Right lobe of liver (tissue), 6 donors: ENCODE measurements at regions not wholly inside any gene's neighbourhood (a gene's known extent, or its start where the extent isn't known, plus 50 kb on each side); places are given as distances from the start of the nearest gene placed in this dataset.
"Not testable (repeated sequence)": the region's sequence is repeated elsewhere in the genome, so short reads cannot be mapped to it uniquely, and the experiment has no call there.

ENCODE experiments used
- ATAC-seq, 4 donors: fragments of 200-7000 bp; cut with Tn5 transposase; one replicate each; pipeline ENCODE4 v1.9.1; 2020; ENCODE audit warnings: mild to moderate bottlenecking in 4 of 4, moderate library complexity in 4 of 4
- DNase-seq, 3 donors: peaks; one replicate each; pipeline ENCODE4 v3.0.0-alpha.2; 2020
- H3K27ac ChIP-seq, 3 donors: fragments of 200-600 bp; one replicate each; pipeline ENCODE4 v1.8.0; 2022
- H3K27me3 ChIP-seq, 2 donors: fragments of 200-600 bp; one replicate each; pipeline ENCODE4 v1.8.0; 2022
- H3K36me3 ChIP-seq, 4 donors: fragments of 200-600 bp; sonication (generic) in 1 of 4; one replicate each; pipeline versions ENCODE4 v1.5.1 to v1.8.0; 2017 to 2022; ENCODE audit warnings: control low read depth in 1 of 4
- H3K4me1 ChIP-seq, 4 donors: fragments of 200-600 bp; sonication (generic) in 1 of 4; one replicate each; pipeline versions ENCODE4 v1.5.1 to v1.8.0; 2017 to 2022; ENCODE audit warnings: control low read depth in 1 of 4
- H3K4me3 ChIP-seq, 3 donors: fragments of 200-600 bp; one replicate each; pipeline ENCODE4 v1.8.0; 2022
- H3K9me3 ChIP-seq, 4 donors: fragments of 200-600 bp; sonication (generic) in 1 of 4; one replicate each; pipeline versions ENCODE4 v1.5.1 to v1.8.0; 2017 to 2022; ENCODE audit warnings: control low read depth in 1 of 4
- POLR2A ChIP-seq: fragments of 450-650 bp; IDR thresholded peaks from one replicate; pipeline ENCODE4 v1.6.1; 2017; ENCODE audit warnings: antibody characterized with exemption, mild to moderate bottlenecking
- WGBS: methylation state at CpG from one replicate; pipeline ENCODE4 v1.1.6; 2018; ENCODE audit warnings: low coverage, low lambda C conversion rate; ENCODE audit not compliant: insufficient coverage; ENCODE audit errors: missing lambda C conversion rate; 5-methylcytosine and 5-hydroxymethylcytosine counted together
- intact Hi-C, 2 donors: fragments of 100-400 bp; cut with DNase I; formaldehyde crosslinking; loops; one replicate each; pipeline versions ENCODE4 v1.11.2 to v1.14.1; 2022
- TF ChIP-seq, protein P1 (sequence below), 4 donors: fragments of 200-600 bp in 3 of 4; fragments of 450-650 bp in 1 of 4; IDR thresholded peaks; one replicate each; pipeline versions ENCODE4 v1.5.1 to v1.8.0; 2016 to 2022; ENCODE audit warnings: antibody characterized with exemption in 4 of 4, mild to moderate bottlenecking in 2 of 4
- donor health status: DM: no; HTN: yes; CAD: no.
- donor health status: DM: no; HTN: no; CAD: no.
- donor health status: DM: no; HTN: no; CAD: no.
- donor health status: DM: no; HTN: yes; CAD: no.
- donor health status: DM: no; HTN: yes; CAD: no.

DNA sequence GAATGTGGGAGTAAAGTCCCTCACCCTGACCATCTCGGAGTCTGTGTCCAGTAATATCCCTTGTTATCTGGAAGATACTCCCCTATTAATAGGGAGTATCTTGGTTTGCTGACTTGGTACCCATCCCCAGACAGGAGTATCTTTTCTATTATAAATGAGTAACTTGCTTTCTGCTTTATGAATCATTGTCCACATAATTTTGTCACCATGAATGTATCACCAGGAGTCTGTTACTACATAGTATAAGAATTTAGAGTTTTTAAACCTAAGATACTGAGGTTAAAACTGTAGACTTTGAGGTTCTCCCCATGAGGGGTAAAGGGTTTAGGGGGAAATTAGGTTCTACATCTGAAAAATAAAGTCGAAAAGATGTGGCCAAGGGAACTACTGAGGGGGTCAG lies 175.6 kb downstream of the FCRL5 start:
- no peak for ATAC-seq
- Histone ChIP-seq H3K27me3 (no peaks in the 10 kb centered on the region), H3K36me3 (no peaks in the 10 kb centered on the region), H3K4me3 (no peak overlapping the region), H3K4me1 (no peaks in the 10 kb centered on the region), H3K27ac (no peak overlapping the region), H3K9me3 (no peaks in the 10 kb centered on the region)
- DNase-seq, result no peak
- TF ChIP-seq, protein P1, sequence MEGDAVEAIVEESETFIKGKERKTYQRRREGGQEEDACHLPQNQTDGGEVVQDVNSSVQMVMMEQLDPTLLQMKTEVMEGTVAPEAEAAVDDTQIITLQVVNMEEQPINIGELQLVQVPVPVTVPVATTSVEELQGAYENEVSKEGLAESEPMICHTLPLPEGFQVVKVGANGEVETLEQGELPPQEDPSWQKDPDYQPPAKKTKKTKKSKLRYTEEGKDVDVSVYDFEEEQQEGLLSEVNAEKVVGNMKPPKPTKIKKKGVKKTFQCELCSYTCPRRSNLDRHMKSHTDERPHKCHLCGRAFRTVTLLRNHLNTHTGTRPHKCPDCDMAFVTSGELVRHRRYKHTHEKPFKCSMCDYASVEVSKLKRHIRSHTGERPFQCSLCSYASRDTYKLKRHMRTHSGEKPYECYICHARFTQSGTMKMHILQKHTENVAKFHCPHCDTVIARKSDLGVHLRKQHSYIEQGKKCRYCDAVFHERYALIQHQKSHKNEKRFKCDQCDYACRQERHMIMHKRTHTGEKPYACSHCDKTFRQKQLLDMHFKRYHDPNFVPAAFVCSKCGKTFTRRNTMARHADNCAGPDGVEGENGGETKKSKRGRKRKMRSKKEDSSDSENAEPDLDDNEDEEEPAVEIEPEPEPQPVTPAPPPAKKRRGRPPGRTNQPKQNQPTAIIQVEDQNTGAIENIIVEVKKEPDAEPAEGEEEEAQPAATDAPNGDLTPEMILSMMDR (IDR thresholded peaks at IDR 0.05), result no peak
- TF ChIP-seq POLR2A, result no peak
- intact Hi-C loops, result loop anchor here in 1 of 2 donors (5.0 kb wide), 1 partner anchor 116 kb away; no protein-coding TSS in a partner anchor
- WGBS, result 57% methylated on average over 1 of the region's 2 CpGs

DNA sequence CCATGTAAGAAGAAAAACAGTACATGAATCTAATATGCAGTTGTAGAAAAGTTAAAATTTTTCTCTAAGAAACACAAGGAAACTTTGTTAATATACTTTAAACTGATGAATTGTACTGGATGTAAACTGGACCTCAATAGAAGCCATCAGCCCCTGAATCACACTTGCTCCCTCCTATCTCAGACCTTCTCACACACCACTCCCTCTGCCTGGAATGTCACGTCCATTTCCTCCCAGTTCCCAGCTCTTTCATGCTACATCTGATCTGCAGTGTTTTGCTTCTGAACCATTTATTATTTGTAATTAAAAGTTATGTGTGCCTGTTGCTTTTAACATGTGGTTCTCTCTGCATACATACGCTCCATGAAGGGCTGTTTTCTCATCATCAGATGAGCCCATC lies 180.0 kb downstream of the FCRL5 start:
- H3K9me3 ChIP-seq, H3K27me3 ChIP-seq, H3K4me1 ChIP-seq, DNase-seq, ATAC-seq, H3K36me3 ChIP-seq, H3K27ac ChIP-seq, intact Hi-C loops, H3K4me3 ChIP-seq: not testable (repeated sequence)
- 66% methylated on average over 2 of the region's 2 CpGs for WGBS

DNA sequence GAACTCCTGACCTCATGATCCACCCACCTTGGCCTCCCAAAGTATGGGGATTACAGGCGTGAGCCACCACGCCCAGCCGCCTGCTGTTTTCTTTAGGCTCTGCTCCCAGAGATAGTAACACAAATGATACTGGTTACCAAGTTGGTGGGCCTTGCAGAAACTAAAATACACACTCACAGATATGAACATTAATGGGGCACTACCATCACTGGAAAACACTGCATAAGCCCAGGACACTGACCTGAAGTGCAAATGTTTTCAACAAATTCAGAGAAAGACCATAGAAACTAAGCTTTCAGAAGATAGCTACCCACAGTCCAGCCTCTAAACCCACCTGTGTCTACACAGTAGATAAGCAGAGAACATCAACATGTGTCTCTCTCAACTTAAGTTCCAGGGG lies 180.5 kb downstream of the FCRL5 start:
- DNase-seq (no peak), ATAC-seq (no peak)
- WGBS, result 78% methylated on average over 3 of the region's 3 CpGs
- intact Hi-C loops, result no loop called here
- no peaks in the 10 kb centered on the region for H3K4me1 ChIP-seq
- H3K9me3 ChIP-seq, result no peaks in the 10 kb centered on the region
- no peak overlapping the region for H3K4me3 ChIP-seq
- no peak for TF ChIP-seq POLR2A
- TF ChIP-seq, protein P1 (IDR thresholded peaks at IDR 0.05), result no peak
- no peak overlapping the region for H3K27ac ChIP-seq
- no peaks in the 10 kb centered on the region for H3K27me3 ChIP-seq
- H3K36me3 ChIP-seq, result no peaks in the 10 kb centered on the region

DNA sequence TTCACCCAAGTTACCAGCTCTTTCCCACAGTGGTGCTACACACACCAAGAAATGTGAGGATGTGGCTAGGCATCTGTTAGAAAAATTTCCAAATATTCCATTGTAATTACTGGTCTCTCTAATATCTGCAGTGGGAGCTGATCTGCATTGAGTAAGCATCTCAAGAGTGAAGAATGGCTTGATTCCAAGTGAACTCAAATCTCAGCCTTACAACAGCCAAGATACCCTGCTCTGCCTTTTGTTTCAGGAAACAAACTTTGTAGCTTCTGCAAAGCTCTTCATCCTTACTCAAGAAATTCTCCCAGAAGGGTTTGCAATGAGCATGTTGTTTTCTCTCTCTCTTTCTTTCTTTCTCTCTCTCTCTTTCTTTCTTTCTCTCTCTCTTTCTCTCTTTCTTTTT lies 181.1 kb downstream of the FCRL5 start:
- no peak overlapping the region for H3K27ac ChIP-seq
- ATAC-seq, result no peak
- intact Hi-C loops, result no loop called here

DNA sequence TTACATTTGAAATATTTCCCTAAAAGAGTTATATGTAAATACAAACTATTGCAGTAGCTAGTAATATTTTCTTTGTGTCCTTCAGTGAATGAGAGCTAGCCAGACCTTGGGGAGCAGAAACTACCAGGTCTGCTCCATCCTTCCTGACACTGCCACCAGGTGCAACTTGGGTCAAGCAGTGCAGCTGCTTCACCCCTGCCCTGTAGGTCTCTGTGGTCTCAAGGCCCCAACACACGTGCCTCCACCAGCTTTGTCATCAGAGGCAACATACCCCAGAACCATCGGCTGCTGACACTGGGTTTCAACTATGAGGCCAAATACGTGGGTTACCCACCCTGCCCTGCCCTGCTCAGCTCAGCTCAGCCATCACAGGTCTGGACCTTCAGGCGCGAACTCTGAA lies 181.6 kb downstream of the FCRL5 start:
- ATAC-seq (no peak), DNase-seq (no peak)
- Histone ChIP-seq H3K27ac (no peak overlapping the region), H3K4me3 (no peak overlapping the region), H3K36me3 (no peaks in the 10 kb centered on the region), H3K9me3 (no peaks in the 10 kb centered on the region), H3K4me1 (no peaks in the 10 kb centered on the region), H3K27me3 (no peaks in the 10 kb centered on the region)
- no peak for TF ChIP-seq POLR2A
- TF ChIP-seq, protein P1 (IDR thresholded peaks at IDR 0.05), result no peak
- WGBS, result 55% methylated on average over 2 of the region's 5 CpGs
- intact Hi-C loops, result no loop called here

More for the DNA sequence above, 181.1 kb downstream of the FCRL5 start:
- H3K9me3 ChIP-seq, result no peaks in the 10 kb centered on the region
- TF ChIP-seq POLR2A, result no peak
- TF ChIP-seq, protein P1 (IDR thresholded peaks at IDR 0.05), result no peak
- H3K36me3 ChIP-seq, result no peaks in the 10 kb centered on the region
- DNase-seq, result no peak
- no peaks in the 10 kb centered on the region for H3K27me3 ChIP-seq
- H3K4me1 ChIP-seq, result no peaks in the 10 kb centered on the region
- no peak overlapping the region for H3K4me3 ChIP-seq
